Skeletal muscle tissue (tissue), 3 donors: ENCODE measurements at regions not wholly inside any gene's neighbourhood (a gene's known extent, or its start where the extent isn't known, plus 50 kb on each side); places are given as distances from the start of the nearest gene placed in this dataset.
"Not testable (repeated sequence)": the region's sequence is repeated elsewhere in the genome, so short reads cannot be mapped to it uniquely, and the experiment has no call there.

Source experiments
- H3K27ac ChIP-seq: one replicate; pipeline ENCODE4 v1.7.0; 2013; ENCODE audit warnings: mild to moderate bottlenecking, low read depth, low read length, inconsistent platforms
- H3K27me3 ChIP-seq, 3 donors: one replicate each; pipeline ENCODE4 v1.7.0; 2013; ENCODE audit warnings: low read length in 3 of 3; ENCODE audit not compliant: control insufficient read depth in 3 of 3, insufficient read depth in 3 of 3
- H3K36me3 ChIP-seq, 3 donors: one replicate each; pipeline ENCODE4 v1.7.0; 2013; ENCODE audit warnings: low read length in 3 of 3; ENCODE audit not compliant: control insufficient read depth in 3 of 3, insufficient read depth in 3 of 3
- H3K4me1 ChIP-seq, 3 donors: one replicate each; pipeline ENCODE4 v1.7.0; 2013; ENCODE audit warnings: low read length in 3 of 3, mild to moderate bottlenecking in 3 of 3; ENCODE audit not compliant: control insufficient read depth in 3 of 3, insufficient read depth in 3 of 3
- H3K4me3 ChIP-seq, 3 donors: one replicate each; pipeline ENCODE4 v1.7.0; 2013; ENCODE audit warnings: low read length in 3 of 3
- H3K9ac ChIP-seq, 3 donors: one replicate each; pipeline ENCODE4 v1.7.0; 2013; ENCODE audit warnings: low read length in 3 of 3, mild to moderate bottlenecking in 3 of 3, moderate library complexity in 2 of 3, low read depth in 1 of 3
- H3K9me3 ChIP-seq, 3 donors: one replicate each; pipeline ENCODE4 v1.7.0; 2013; ENCODE audit warnings: low read length in 3 of 3; ENCODE audit not compliant: control insufficient read depth in 3 of 3
- donor health status: Osteomylitis.

- H3K27me3 ChIP-seq, H3K9me3 ChIP-seq, H3K36me3 ChIP-seq, H3K4me3 ChIP-seq, H3K4me1 ChIP-seq, H3K27ac ChIP-seq, H3K9ac ChIP-seq: not testable (repeated sequence)
Measured at GRCh38 chr5:158439204-158439603, 580.3 kb upstream of the CLINT1 start.

- H3K27me3 ChIP-seq, result no peaks in the 10 kb centered on the region
- H3K27ac ChIP-seq, result no peak overlapping the region
- H3K4me3 ChIP-seq, result no peak overlapping the region
- H3K36me3 ChIP-seq, result no peaks in the 10 kb centered on the region
- H3K4me1 ChIP-seq, result no peaks in the 10 kb centered on the region
- H3K9ac ChIP-seq, result no peak overlapping the region
- no peaks in the 10 kb centered on the region for H3K9me3 ChIP-seq
Measured at GRCh38 chr5:158436271-158437065, 577.5 kb upstream of the CLINT1 start.

GRCh38 chr5:158435161-158435616 is 576.2 kb upstream of the CLINT1 start:
- no peaks in the 10 kb centered on the region for H3K27me3 ChIP-seq
- no peak overlapping the region for H3K4me3 ChIP-seq
- H3K9me3 ChIP-seq, result no peaks in the 10 kb centered on the region
- H3K9ac ChIP-seq, result no peak overlapping the region
- H3K4me1 ChIP-seq, result peaks cover 0 to 3% (median 0%) of the 10 kb centered on the region in 3 donors
- H3K36me3 ChIP-seq, result no peaks in the 10 kb centered on the region
- H3K27ac ChIP-seq, result no peak overlapping the region

- Histone ChIP-seq H3K4me1 (peaks cover 0 to 3% (median 0%) of the 10 kb centered on the region in 3 donors), H3K36me3 (no peaks in the 10 kb centered on the region), H3K27me3 (no peaks in the 10 kb centered on the region), H3K9me3 (peaks cover 0 to 4% (median 0%) of the 10 kb centered on the region in 3 donors), H3K27ac (no peak overlapping the region), H3K9ac (no peak overlapping the region), H3K4me3 (no peak overlapping the region)
Measured at GRCh38 chr5:158434749-158435148, 575.8 kb upstream of the CLINT1 start.

- Histone ChIP-seq H3K36me3 (no peaks in the 10 kb centered on the region), H3K9me3 (peaks cover 0 to 4% (median 0%) of the 10 kb centered on the region in 3 donors), H3K27me3 (no peaks in the 10 kb centered on the region), H3K4me3 (no peak overlapping the region), H3K4me1 (peaks cover 0 to 3% (median 0%) of the 10 kb centered on the region in 3 donors), H3K27ac (no peak overlapping the region), H3K9ac (no peak overlapping the region)
Measured at GRCh38 chr5:158433634-158434033, 574.7 kb upstream of the CLINT1 start.

- no peaks in the 10 kb centered on the region for H3K27me3 ChIP-seq
- H3K36me3 ChIP-seq, result no peaks in the 10 kb centered on the region
- peaks cover 0 to 4% (median 0%) of the 10 kb centered on the region in 3 donors for H3K9me3 ChIP-seq
- no peak overlapping the region for H3K4me3 ChIP-seq
- H3K27ac ChIP-seq, result no peak overlapping the region
- peaks cover 0 to 3% (median 0%) of the 10 kb centered on the region in 3 donors for H3K4me1 ChIP-seq
- no peak overlapping the region for H3K9ac ChIP-seq
Measured at GRCh38 chr5:158431369-158432029, 572.6 kb upstream of the CLINT1 start.

- Histone ChIP-seq H3K4me3 (no peak overlapping the region), H3K27me3 (no peaks in the 10 kb centered on the region), H3K9me3 (peaks cover 0 to 4% (median 0%) of the 10 kb centered on the region in 3 donors), H3K27ac (no peak overlapping the region), H3K4me1 (peaks cover 0 to 3% (median 0%) of the 10 kb centered on the region in 3 donors), H3K36me3 (no peaks in the 10 kb centered on the region), H3K9ac (no peak overlapping the region)
Measured at GRCh38 chr5:158430798-158431167, 571.8 kb upstream of the CLINT1 start.

GRCh38 chr5:158430166-158430797 is 571.3 kb upstream of the CLINT1 start:
- H3K27ac ChIP-seq, result no peak overlapping the region
- no peak overlapping the region for H3K9ac ChIP-seq
- H3K4me1 ChIP-seq, result peaks cover 0 to 3% (median 0%) of the 10 kb centered on the region in 3 donors
- peaks cover 0 to 4% (median 0%) of the 10 kb centered on the region in 3 donors for H3K9me3 ChIP-seq
- H3K36me3 ChIP-seq, result no peaks in the 10 kb centered on the region
- H3K27me3 ChIP-seq, result no peaks in the 10 kb centered on the region
- H3K4me3 ChIP-seq, result no peak overlapping the region

- H3K9me3 ChIP-seq, result peaks cover 0 to 4% (median 0%) of the 10 kb centered on the region in 3 donors
- no peak overlapping the region for H3K4me3 ChIP-seq
- H3K9ac ChIP-seq, result no peak overlapping the region
- H3K27ac ChIP-seq, result no peak overlapping the region
- no peaks in the 10 kb centered on the region for H3K36me3 ChIP-seq
- H3K4me1 ChIP-seq, result peaks cover 0 to 3% (median 0%) of the 10 kb centered on the region in 3 donors
- H3K27me3 ChIP-seq, result no peaks in the 10 kb centered on the region
Measured at GRCh38 chr5:158429564-158429963, 570.6 kb upstream of the CLINT1 start.
